Stimulated activated CD4-positive, alpha-beta T cell treated with anti-CD3 and anti-CD28 coated beads, Interleukin-4, amount 100 ng/mL, for 48 hours (primary cell): ENCODE measurements at regions not wholly inside any gene's neighbourhood (a gene's known extent, or its start where the extent isn't known, plus 50 kb on each side); places are given as distances from the start of the nearest gene placed in this dataset.

Experiments
- DNase-seq, 2 donors: peaks; one replicate each; pipeline ENCODE4 v3.0.0-alpha.2; 2020; ENCODE audit warnings: low read depth in 2 of 2

DNA sequence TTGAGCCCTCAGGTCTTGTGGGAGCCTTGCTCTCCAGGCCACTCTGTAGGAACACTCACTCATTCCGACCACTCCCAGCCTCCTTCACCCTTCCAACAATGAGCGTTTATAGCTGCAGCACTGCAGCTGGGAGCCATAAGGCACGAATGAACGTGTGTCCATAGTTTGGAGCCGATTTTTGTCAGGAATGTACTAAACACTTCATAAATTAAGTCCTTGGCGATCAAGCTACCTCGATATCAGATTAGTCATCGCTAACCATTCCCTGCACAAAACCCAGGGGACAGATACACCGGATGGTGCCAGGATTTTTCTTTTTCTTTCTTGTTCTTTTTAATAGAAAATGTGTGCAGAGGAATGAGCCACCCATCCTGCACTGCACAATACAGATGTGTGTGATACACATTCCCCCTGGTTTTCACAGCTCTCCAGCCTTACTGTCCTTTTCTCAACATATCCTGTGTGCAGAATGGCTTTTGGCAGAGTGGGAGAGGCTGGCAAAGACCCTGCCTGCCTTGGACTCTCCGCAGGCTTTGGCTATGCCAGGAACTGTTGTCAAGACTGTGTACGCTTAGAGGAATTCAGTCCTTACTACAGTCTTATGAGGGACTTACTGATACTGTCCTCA lies 68.4 kb upstream of the ELAC2 start:
- no peak for DNase-seq

DNA sequence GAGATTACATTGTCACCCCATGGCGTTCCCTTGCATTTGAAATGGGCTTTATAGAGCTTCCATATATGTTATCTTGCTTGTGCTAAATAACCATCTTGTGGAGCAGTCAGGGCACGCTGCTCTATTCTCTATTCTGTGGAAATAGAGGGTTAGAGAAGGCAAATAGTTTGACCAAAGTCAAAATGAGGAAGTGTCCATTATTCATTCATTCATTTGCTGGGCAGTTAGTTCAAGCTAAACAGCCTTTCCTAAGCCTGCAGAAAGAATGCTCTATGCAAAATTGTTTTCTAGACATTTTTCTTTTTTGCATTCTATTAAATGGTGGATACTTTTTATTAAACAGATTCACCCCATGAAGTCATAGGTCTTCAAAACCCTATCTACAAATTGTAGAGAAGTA lies 67.8 kb upstream of the ELAC2 start:
- DNase-seq: no peak

DNA sequence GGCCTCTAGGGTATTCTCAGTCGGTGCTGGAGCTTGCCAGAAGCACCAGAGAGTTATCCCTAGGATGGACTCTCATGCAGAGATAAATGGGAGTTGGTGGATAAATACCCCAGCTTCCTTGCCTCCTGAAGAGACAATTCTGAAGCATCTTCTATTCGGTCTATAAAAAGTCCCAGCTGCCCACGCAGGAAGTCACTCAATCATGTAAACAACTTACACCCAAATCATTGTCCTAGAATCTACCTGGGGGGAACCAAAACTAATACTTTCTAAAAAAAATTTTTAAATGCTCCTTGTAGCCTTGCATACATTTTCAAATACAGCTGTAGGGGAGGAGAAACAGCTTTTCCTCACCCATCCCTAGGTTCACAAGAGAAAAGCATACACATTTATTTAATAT lies 66.6 kb upstream of the ELAC2 start:
- DNase-seq: no peak

GRCh38 chr17:13078591-13079385 lies 61.0 kb upstream of the ELAC2 start:
- DNase-seq: no peak

- no peak for DNase-seq
Observed at GRCh38 chr17:13076905-13077304, 59.1 kb upstream of the ELAC2 start.

DNA sequence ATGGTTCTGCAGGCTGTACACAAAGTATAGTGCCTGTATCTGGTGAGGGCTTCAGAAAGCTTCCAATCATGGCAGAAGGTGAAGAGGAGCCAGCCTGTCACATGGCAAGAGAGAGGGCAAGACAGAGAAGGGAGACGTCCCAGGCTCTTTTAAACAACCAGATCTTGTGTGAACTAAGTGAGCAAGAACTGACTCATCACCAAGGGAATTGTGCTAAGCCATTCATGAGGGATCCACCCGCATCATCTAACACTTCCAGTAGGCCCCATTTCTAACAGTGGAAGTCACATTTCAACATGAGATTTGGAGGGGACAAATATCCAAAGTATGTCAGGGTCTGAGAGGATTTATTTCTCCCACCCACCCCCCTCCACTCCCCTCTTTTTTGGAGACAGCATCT lies 56.2 kb upstream of the ELAC2 start:
- DNase-seq: no peak

DNA sequence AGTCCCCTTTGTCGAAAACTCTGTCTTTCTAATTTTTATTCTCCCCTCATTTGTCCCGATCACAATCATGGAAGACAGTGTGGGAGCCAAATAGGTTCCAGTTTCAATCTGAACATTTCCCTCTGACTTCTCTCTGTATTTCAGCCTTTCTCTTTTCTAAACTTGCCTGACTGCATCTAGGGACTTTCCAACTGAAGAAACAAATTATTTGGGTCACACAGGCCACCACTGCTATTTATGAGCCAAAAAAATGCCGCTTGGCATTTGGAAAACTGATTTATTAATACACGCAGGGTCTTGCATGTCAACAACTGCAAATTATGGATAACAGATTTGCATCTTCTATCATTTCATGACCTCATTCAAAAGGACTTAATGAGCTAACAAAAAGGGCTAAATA lies 55.2 kb upstream of the ELAC2 start:
- no peak for DNase-seq

GRCh38 chr17:13070732-13071131 lies 52.9 kb upstream of the ELAC2 start:
- DNase-seq: no peak

DNA sequence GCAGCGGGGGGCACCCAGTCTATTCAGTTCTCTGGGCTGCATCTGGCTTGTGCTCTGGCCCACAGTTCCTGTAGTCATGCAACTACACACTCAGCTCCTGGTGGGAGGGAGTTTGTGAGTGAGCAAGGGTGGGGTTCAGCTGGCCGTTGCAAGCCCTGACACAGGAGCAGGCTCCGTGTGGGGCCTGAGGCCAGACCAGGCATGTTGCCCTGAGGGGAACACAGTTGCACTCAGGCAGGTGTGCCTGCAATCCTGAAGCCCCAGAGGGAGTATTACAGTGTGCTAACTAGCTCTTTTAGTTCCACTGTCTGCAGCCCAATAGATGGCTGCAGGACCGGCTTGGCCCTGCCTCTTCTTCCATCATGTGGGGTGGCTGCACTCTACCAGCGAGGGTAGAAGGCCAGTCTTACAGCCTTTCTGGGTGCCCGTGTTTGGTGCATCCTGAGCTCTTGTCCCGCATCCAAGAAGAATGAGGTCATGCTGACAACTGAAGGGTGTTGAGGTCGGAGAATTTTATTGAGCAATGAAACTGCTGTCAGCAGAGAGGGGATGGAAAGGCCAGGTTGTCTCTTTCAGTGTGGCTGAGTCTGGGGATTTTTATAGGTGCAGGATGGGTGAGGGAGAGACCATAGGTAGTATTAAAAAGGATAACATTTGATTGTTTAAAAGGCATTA lies 49.9 kb upstream of the ELAC2 start:
- no peak for DNase-seq
